ENCODE measurements at regions not wholly inside any gene's neighbourhood (a gene's known extent, or its start where the extent isn't known, plus 50 kb on each side); places are given as distances from the start of the nearest gene placed in this dataset.

GRCh38 chr1:229064320-229065168 is 206.4 kb upstream of the RAB4A start:
- no peaks in the 10 kb centered on the region for H3K36me3 ChIP-seq (ENCODE audit: control insufficient read depth in 2 of 2, insufficient read depth in 2 of 2, low read length in 2 of 2)
- H3K27ac ChIP-seq (ENCODE audit: low read depth in 2 of 2, low read length in 2 of 2) = no peak overlapping the region
- H3K9me3 ChIP-seq (ENCODE audit: control insufficient read depth in 2 of 2, low read length in 2 of 2) = no peaks in the 10 kb centered on the region
- no peaks in the 10 kb centered on the region for H3K27me3 ChIP-seq (ENCODE audit: control insufficient read depth in 2 of 2, insufficient read depth in 2 of 2, low read length in 2 of 2)
- H3K4me3 ChIP-seq (ENCODE audit: low read length in 2 of 2) = no peak overlapping the region
- H3K9ac ChIP-seq (ENCODE audit: low read depth in 1 of 2, low read length in 2 of 2) = no peak overlapping the region
- peaks cover 4 to 8% of the 10 kb centered on the region in 2 donors for H3K4me1 ChIP-seq (ENCODE audit: control insufficient read depth in 2 of 2, insufficient read depth in 2 of 2, low read length in 2 of 2)

GRCh38 chr1:229065613-229066012 is 205.3 kb upstream of the RAB4A start:
- no peaks in the 10 kb centered on the region for H3K9me3 ChIP-seq (ENCODE audit: control insufficient read depth in 2 of 2, low read length in 2 of 2)
- H3K4me1 ChIP-seq (ENCODE audit: control insufficient read depth in 2 of 2, insufficient read depth in 2 of 2, low read length in 2 of 2) = peaks cover 4 to 7% of the 10 kb centered on the region in 2 donors

GRCh38 chr1:229066591-229066990 is 204.3 kb upstream of the RAB4A start:
- peaks cover 4 to 7% of the 10 kb centered on the region in 2 donors for H3K4me1 ChIP-seq (ENCODE audit: control insufficient read depth in 2 of 2, insufficient read depth in 2 of 2, low read length in 2 of 2)
- H3K9me3 ChIP-seq (ENCODE audit: control insufficient read depth in 2 of 2, low read length in 2 of 2) = no peaks in the 10 kb centered on the region
- no peak overlapping the region for H3K4me3 ChIP-seq (ENCODE audit: low read length in 2 of 2)
- H3K36me3 ChIP-seq (ENCODE audit: control insufficient read depth in 2 of 2, insufficient read depth in 2 of 2, low read length in 2 of 2) = no peaks in the 10 kb centered on the region
- H3K27ac ChIP-seq (ENCODE audit: low read depth in 2 of 2, low read length in 2 of 2) = no peak overlapping the region
- H3K27me3 ChIP-seq (ENCODE audit: control insufficient read depth in 2 of 2, insufficient read depth in 2 of 2, low read length in 2 of 2) = no peaks in the 10 kb centered on the region
- H3K9ac ChIP-seq (ENCODE audit: low read depth in 1 of 2, low read length in 2 of 2) = no peak overlapping the region

More at GRCh38 chr1:229065613-229066012, 205.3 kb upstream of the RAB4A start:
- H3K4me3 ChIP-seq (ENCODE audit: low read length in 2 of 2) = no peak overlapping the region
- H3K27ac ChIP-seq (ENCODE audit: low read depth in 2 of 2, low read length in 2 of 2) = no peak overlapping the region
- no peaks in the 10 kb centered on the region for H3K27me3 ChIP-seq (ENCODE audit: control insufficient read depth in 2 of 2, insufficient read depth in 2 of 2, low read length in 2 of 2)
- no peak overlapping the region for H3K9ac ChIP-seq (ENCODE audit: low read depth in 1 of 2, low read length in 2 of 2)
- no peaks in the 10 kb centered on the region for H3K36me3 ChIP-seq (ENCODE audit: control insufficient read depth in 2 of 2, insufficient read depth in 2 of 2, low read length in 2 of 2)

- H3K36me3 ChIP-seq (ENCODE audit: control insufficient read depth in 2 of 2, insufficient read depth in 2 of 2, low read length in 2 of 2) = no peaks in the 10 kb centered on the region
- H3K9ac ChIP-seq (ENCODE audit: low read depth in 1 of 2, low read length in 2 of 2) = no peak overlapping the region
- H3K4me3 ChIP-seq (ENCODE audit: low read length in 2 of 2) = no peak overlapping the region
- no peak overlapping the region for H3K27ac ChIP-seq (ENCODE audit: low read depth in 2 of 2, low read length in 2 of 2)
- no peaks in the 10 kb centered on the region for H3K27me3 ChIP-seq (ENCODE audit: control insufficient read depth in 2 of 2, insufficient read depth in 2 of 2, low read length in 2 of 2)
- H3K4me1 ChIP-seq (ENCODE audit: control insufficient read depth in 2 of 2, insufficient read depth in 2 of 2, low read length in 2 of 2) = peaks cover 4 to 7% of the 10 kb centered on the region in 2 donors
- no peaks in the 10 kb centered on the region for H3K9me3 ChIP-seq (ENCODE audit: control insufficient read depth in 2 of 2, low read length in 2 of 2)
Measured at GRCh38 chr1:229067546-229067945, 203.4 kb upstream of the RAB4A start.

GRCh38 chr1:229068270-229068987 is 202.5 kb upstream of the RAB4A start:
- Histone ChIP-seq H3K9me3 (ENCODE audit: control insufficient read depth in 2 of 2, low read length in 2 of 2) (no peaks in the 10 kb centered on the region), H3K4me3 (ENCODE audit: low read length in 2 of 2) (no peak overlapping the region), H3K36me3 (ENCODE audit: control insufficient read depth in 2 of 2, insufficient read depth in 2 of 2, low read length in 2 of 2) (no peaks in the 10 kb centered on the region), H3K27me3 (ENCODE audit: control insufficient read depth in 2 of 2, insufficient read depth in 2 of 2, low read length in 2 of 2) (no peaks in the 10 kb centered on the region), H3K4me1 (ENCODE audit: control insufficient read depth in 2 of 2, insufficient read depth in 2 of 2, low read length in 2 of 2) (peaks cover 4 to 7% of the 10 kb centered on the region in 2 donors), H3K9ac (ENCODE audit: low read depth in 1 of 2, low read length in 2 of 2) (no peak overlapping the region), H3K27ac (ENCODE audit: low read depth in 2 of 2, low read length in 2 of 2) (peak overlapping the region in 1 of 2 donors; percentile 1)

- H3K9me3 ChIP-seq (ENCODE audit: control insufficient read depth in 2 of 2, low read length in 2 of 2) = no peaks in the 10 kb centered on the region
- H3K36me3 ChIP-seq (ENCODE audit: control insufficient read depth in 2 of 2, insufficient read depth in 2 of 2, low read length in 2 of 2) = no peaks in the 10 kb centered on the region
- H3K4me3 ChIP-seq (ENCODE audit: low read length in 2 of 2) = no peak overlapping the region
- H3K27ac ChIP-seq (ENCODE audit: low read depth in 2 of 2, low read length in 2 of 2) = no peak overlapping the region
- peaks cover 4 to 7% of the 10 kb centered on the region in 2 donors for H3K4me1 ChIP-seq (ENCODE audit: control insufficient read depth in 2 of 2, insufficient read depth in 2 of 2, low read length in 2 of 2)
- H3K27me3 ChIP-seq (ENCODE audit: control insufficient read depth in 2 of 2, insufficient read depth in 2 of 2, low read length in 2 of 2) = no peaks in the 10 kb centered on the region
- no peak overlapping the region for H3K9ac ChIP-seq (ENCODE audit: low read depth in 1 of 2, low read length in 2 of 2)
Measured at GRCh38 chr1:229069176-229069575, 201.7 kb upstream of the RAB4A start.

- Histone ChIP-seq H3K9ac (ENCODE audit: low read depth in 1 of 2, low read length in 2 of 2) (no peak overlapping the region), H3K4me1 (ENCODE audit: control insufficient read depth in 2 of 2, insufficient read depth in 2 of 2, low read length in 2 of 2) (peaks cover 0 to 7% of the 10 kb centered on the region in 2 donors), H3K36me3 (ENCODE audit: control insufficient read depth in 2 of 2, insufficient read depth in 2 of 2, low read length in 2 of 2) (no peaks in the 10 kb centered on the region), H3K4me3 (ENCODE audit: low read length in 2 of 2) (no peak overlapping the region), H3K27ac (ENCODE audit: low read depth in 2 of 2, low read length in 2 of 2) (no peak overlapping the region), H3K27me3 (ENCODE audit: control insufficient read depth in 2 of 2, insufficient read depth in 2 of 2, low read length in 2 of 2) (no peaks in the 10 kb centered on the region), H3K9me3 (ENCODE audit: control insufficient read depth in 2 of 2, low read length in 2 of 2) (no peaks in the 10 kb centered on the region)
Measured at GRCh38 chr1:229070168-229070567, 200.7 kb upstream of the RAB4A start.

- H3K4me1 ChIP-seq (ENCODE audit: control insufficient read depth in 2 of 2, insufficient read depth in 2 of 2, low read length in 2 of 2) = peaks cover 0 to 3% of the 10 kb centered on the region in 2 donors
- H3K9me3 ChIP-seq (ENCODE audit: control insufficient read depth in 2 of 2, low read length in 2 of 2) = no peaks in the 10 kb centered on the region
- H3K27ac ChIP-seq (ENCODE audit: low read depth in 2 of 2, low read length in 2 of 2) = no peak overlapping the region
- no peaks in the 10 kb centered on the region for H3K36me3 ChIP-seq (ENCODE audit: control insufficient read depth in 2 of 2, insufficient read depth in 2 of 2, low read length in 2 of 2)
- no peaks in the 10 kb centered on the region for H3K27me3 ChIP-seq (ENCODE audit: control insufficient read depth in 2 of 2, insufficient read depth in 2 of 2, low read length in 2 of 2)
- no peak overlapping the region for H3K4me3 ChIP-seq (ENCODE audit: low read length in 2 of 2)
- H3K9ac ChIP-seq (ENCODE audit: low read depth in 1 of 2, low read length in 2 of 2) = no peak overlapping the region
Measured at GRCh38 chr1:229073251-229073650, 197.7 kb upstream of the RAB4A start.

- no peak overlapping the region for H3K27ac ChIP-seq (ENCODE audit: low read depth in 2 of 2, low read length in 2 of 2)
- H3K36me3 ChIP-seq (ENCODE audit: control insufficient read depth in 2 of 2, insufficient read depth in 2 of 2, low read length in 2 of 2) = no peaks in the 10 kb centered on the region
- no peak overlapping the region for H3K9ac ChIP-seq (ENCODE audit: low read depth in 1 of 2, low read length in 2 of 2)
Measured at GRCh38 chr1:229075217-229075616, 195.7 kb upstream of the RAB4A start.

GRCh38 chr1:229075716-229076115 is 195.2 kb upstream of the RAB4A start:
- Histone ChIP-seq H3K27me3 (ENCODE audit: control insufficient read depth in 2 of 2, insufficient read depth in 2 of 2, low read length in 2 of 2) (no peaks in the 10 kb centered on the region), H3K4me1 (ENCODE audit: control insufficient read depth in 2 of 2, insufficient read depth in 2 of 2, low read length in 2 of 2) (no peaks in the 10 kb centered on the region), H3K9me3 (ENCODE audit: control insufficient read depth in 2 of 2, low read length in 2 of 2) (no peaks in the 10 kb centered on the region), H3K27ac (ENCODE audit: low read depth in 2 of 2, low read length in 2 of 2) (no peak overlapping the region), H3K36me3 (ENCODE audit: control insufficient read depth in 2 of 2, insufficient read depth in 2 of 2, low read length in 2 of 2) (no peaks in the 10 kb centered on the region), H3K4me3 (ENCODE audit: low read length in 2 of 2) (no peak overlapping the region), H3K9ac (ENCODE audit: low read depth in 1 of 2, low read length in 2 of 2) (no peak overlapping the region)

More at GRCh38 chr1:229075217-229075616, 195.7 kb upstream of the RAB4A start:
- Histone ChIP-seq H3K9me3 (ENCODE audit: control insufficient read depth in 2 of 2, low read length in 2 of 2) (no peaks in the 10 kb centered on the region), H3K4me1 (ENCODE audit: control insufficient read depth in 2 of 2, insufficient read depth in 2 of 2, low read length in 2 of 2) (no peaks in the 10 kb centered on the region), H3K27me3 (ENCODE audit: control insufficient read depth in 2 of 2, insufficient read depth in 2 of 2, low read length in 2 of 2) (no peaks in the 10 kb centered on the region), H3K4me3 (ENCODE audit: low read length in 2 of 2) (no peak overlapping the region)
